A549 (cell line): ENCODE measurements at regions not wholly inside any gene's neighbourhood (a gene's known extent, or its start where the extent isn't known, plus 50 kb on each side); places are given as distances from the start of the nearest gene placed in this dataset.

ENCODE experiments used
- CBX2 ChIP-seq: fragments of 200-600 bp; sonication (generic); IDR thresholded peaks from 2 replicates; pipeline ENCODE4 v1.6.1; 2016; ENCODE audit warnings: low read depth, mild to moderate bottlenecking, borderline replicate concordance
- CEBPB ChIP-seq, 2 experiments: fragments of >200 bp in 1 of 2; sonication (Bioruptor Twin) in 1 of 2; formaldehyde crosslinking in 1 of 2; IDR thresholded peaks; 2 replicates each; pipeline ENCODE4 v1.6.1; 2012 to 2016
- CHD2 ChIP-seq: fragments of 150-350 bp; IDR thresholded peaks from 2 replicates; pipeline ENCODE4 v1.6.1; 2014; ENCODE audit warnings: low read length; ENCODE audit not compliant: partially characterized antibody
- CHD4 ChIP-seq: fragments of 200-600 bp; sonication (generic); IDR thresholded peaks from 2 replicates; pipeline ENCODE4 v1.6.1; 2016; ENCODE audit warnings: antibody characterized with exemption, mild to moderate bottlenecking, borderline replicate concordance
- ELK1 ChIP-seq: fragments of 150-350 bp; IDR thresholded peaks from 2 replicates; pipeline ENCODE4 v1.6.1; 2014; ENCODE audit warnings: low read depth, mild to moderate bottlenecking, low read length
- EP300 ChIP-seq, 2 experiments: fragments of >200 bp; sonication (Bioruptor Twin); formaldehyde crosslinking; IDR thresholded peaks; 2 replicates in 1 of 2; 3 replicates in 1 of 2; pipeline ENCODE4 v1.6.1; 2016 to 2017
- NFE2L2 ChIP-seq: fragments of 150-350 bp; conservative IDR thresholded peaks from 2 replicates; pipeline ENCODE4 v1.6.1; 2014; ENCODE audit warnings: low read length
- POLR2A ChIP-seq: IDR thresholded peaks from 2 replicates; pipeline ENCODE4 v1.6.1; 2012; ENCODE audit warnings: mild to moderate bottlenecking, low read length
- RAD21 ChIP-seq, 2 experiments: fragments of >200 bp in 1 of 2; sonication (Bioruptor Twin) in 1 of 2; formaldehyde crosslinking in 1 of 2; IDR thresholded peaks in 1 of 2; conservative IDR thresholded peaks in 1 of 2; 2 replicates in 1 of 2; 3 replicates in 1 of 2; pipeline ENCODE4 v1.6.1; 2012 to 2018; ENCODE audit warnings: inconsistent platforms in 1 of 2
- RCOR1 ChIP-seq: fragments of 150-350 bp; IDR thresholded peaks from 2 replicates; pipeline ENCODE4 v1.6.1; 2014; ENCODE audit warnings: antibody characterized with exemption, low read length, low read depth
- RFX5 ChIP-seq: fragments of 450-650 bp; IDR thresholded peaks from 2 replicates; pipeline ENCODE4 v1.7.1; 2014; ENCODE audit warnings: antibody characterized with exemption, mild to moderate bottlenecking, moderate library complexity
- SMC3 ChIP-seq: fragments of >200 bp; sonication (Bioruptor Twin); formaldehyde crosslinking; IDR thresholded peaks from 3 replicates; pipeline ENCODE4 v1.6.1; 2018; ENCODE audit warnings: inconsistent platforms
- SREBF2 ChIP-seq: fragments of 450-650 bp; IDR thresholded peaks from 2 replicates; pipeline ENCODE4 v1.6.1; 2014; ENCODE audit warnings: mild to moderate bottlenecking, moderate library complexity
- TF ChIP-seq, protein P1 (sequence below): fragments of >200 bp; sonication (Bioruptor Twin); formaldehyde crosslinking; IDR thresholded peaks from 3 replicates; pipeline ENCODE4 v1.5.1; 2016

DNA sequence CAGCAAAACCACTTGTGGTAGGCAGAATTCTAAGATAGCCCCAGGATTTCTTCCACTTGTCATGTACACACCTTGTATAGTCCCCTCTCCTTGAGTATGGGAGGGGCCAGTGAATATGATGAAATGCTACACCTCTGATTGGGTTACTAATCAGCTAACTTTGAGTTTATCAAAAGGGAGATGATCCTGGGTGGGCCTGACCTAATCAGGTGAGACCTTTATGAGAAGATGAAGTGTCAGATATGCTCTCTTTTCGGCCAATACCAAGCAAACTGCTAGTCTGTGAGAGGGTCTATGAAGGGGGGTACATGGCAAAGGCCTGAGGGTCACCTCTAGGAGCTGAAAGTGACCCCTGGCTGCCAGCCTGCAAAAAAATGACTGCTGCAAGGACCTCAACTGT, 154.3 kb upstream of the CRY1 start:
- TF ChIP-seq SMC3 (no peak), EP300 (IDR thresholded peaks at IDR 0.05) (no peak), SREBF2 (no peak), NFE2L2 (no peak), CBX2 (no peak), CHD2 (no peak), ELK1 (no peak), RCOR1 (no peak), CEBPB (IDR thresholded peaks at IDR 0.05) (no peak), POLR2A (no peak), RFX5 (no peak), RAD21 (conservative IDR thresholded peaks at IDR 0.05 in 1 of 2, IDR thresholded peaks at IDR 0.05 in 1 of 2) (no peak), CHD4 (no peak)
- TF ChIP-seq, protein P1, sequence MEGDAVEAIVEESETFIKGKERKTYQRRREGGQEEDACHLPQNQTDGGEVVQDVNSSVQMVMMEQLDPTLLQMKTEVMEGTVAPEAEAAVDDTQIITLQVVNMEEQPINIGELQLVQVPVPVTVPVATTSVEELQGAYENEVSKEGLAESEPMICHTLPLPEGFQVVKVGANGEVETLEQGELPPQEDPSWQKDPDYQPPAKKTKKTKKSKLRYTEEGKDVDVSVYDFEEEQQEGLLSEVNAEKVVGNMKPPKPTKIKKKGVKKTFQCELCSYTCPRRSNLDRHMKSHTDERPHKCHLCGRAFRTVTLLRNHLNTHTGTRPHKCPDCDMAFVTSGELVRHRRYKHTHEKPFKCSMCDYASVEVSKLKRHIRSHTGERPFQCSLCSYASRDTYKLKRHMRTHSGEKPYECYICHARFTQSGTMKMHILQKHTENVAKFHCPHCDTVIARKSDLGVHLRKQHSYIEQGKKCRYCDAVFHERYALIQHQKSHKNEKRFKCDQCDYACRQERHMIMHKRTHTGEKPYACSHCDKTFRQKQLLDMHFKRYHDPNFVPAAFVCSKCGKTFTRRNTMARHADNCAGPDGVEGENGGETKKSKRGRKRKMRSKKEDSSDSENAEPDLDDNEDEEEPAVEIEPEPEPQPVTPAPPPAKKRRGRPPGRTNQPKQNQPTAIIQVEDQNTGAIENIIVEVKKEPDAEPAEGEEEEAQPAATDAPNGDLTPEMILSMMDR = no peak
